Right cardiac atrium (tissue), 5 donors: ENCODE measurements at regions not wholly inside any gene's neighbourhood (a gene's known extent, or its start where the extent isn't known, plus 50 kb on each side); places are given as distances from the start of the nearest gene placed in this dataset.

Source experiments
- ATAC-seq, 2 donors: fragments of 200-7000 bp; cut with Tn5 transposase; one replicate each; pipeline versions ENCODE4 v1.8.0 to v1.9.1; 2020; ENCODE audit warnings: moderate library complexity in 2 of 2, mild to moderate bottlenecking in 1 of 2
- DNase-seq, 3 donors: peaks; one replicate each; pipeline ENCODE4 v3.0.0-alpha.2; 2020
- H3K27ac ChIP-seq: one replicate; pipeline ENCODE4 v1.5.1; 2013; ENCODE audit warnings: mild to moderate bottlenecking, low read length, control low read depth, moderate library complexity
- H3K27me3 ChIP-seq: one replicate; pipeline ENCODE4 v1.6.1; 2013; ENCODE audit not compliant: control insufficient read depth, insufficient read depth
- H3K4me1 ChIP-seq: one replicate; pipeline ENCODE4 v1.6.1; 2013; ENCODE audit warnings: low read length; ENCODE audit not compliant: control insufficient read depth, insufficient read depth
- H3K4me3 ChIP-seq: one replicate; pipeline ENCODE4 v1.5.1; 2013; ENCODE audit warnings: low read length, control low read depth
- H3K9me3 ChIP-seq: one replicate; pipeline ENCODE4 v1.6.1; 2013; ENCODE audit warnings: low read length; ENCODE audit not compliant: control insufficient read depth
- WGBS: extraction: QIAGEN DNeasy Blood & Tissue Kit; methylation state at CpG from one replicate; pipeline ENCODE4 v1.1.7; 2013; 5-methylcytosine and 5-hydroxymethylcytosine counted together
- intact Hi-C, 4 donors: fragments of 100-400 bp; cut with DNase I; formaldehyde crosslinking; loops; one replicate each; pipeline versions ENCODE4 v1.11.0 to v1.14.0; 2022 to 2023
- donor health status: healthy with polysubstance abuse.
- donor health status: DM: no; HTN: yes; CAD: no.
- donor health status: DM: no; HTN: no; CAD: no.
- donor health status: DM: no; HTN: yes; CAD: no; lungs with severe emphysema.
- donor health status: DM: yes; HTN: yes; CAD: no.

DNA sequence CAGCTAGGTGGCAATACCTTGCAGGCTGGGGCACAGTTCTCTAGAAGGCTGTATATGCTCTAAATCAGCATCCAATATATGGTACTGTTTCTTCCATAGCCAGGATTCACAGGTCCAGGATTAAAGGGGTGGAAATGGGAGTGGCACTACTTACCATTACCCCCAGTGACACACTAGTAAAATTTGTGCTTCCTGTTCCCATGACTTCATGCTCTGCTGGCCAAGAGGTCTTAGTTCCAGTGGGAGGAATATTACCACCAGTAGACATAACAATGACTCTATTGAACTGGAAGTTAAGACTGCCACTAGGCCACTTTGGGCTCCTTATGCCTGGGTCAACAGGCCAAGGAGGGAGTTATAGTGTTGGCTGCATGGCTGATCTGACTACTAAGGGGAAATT is 174.3 kb upstream of the TNFAIP3 start:
- DNase-seq: no peak
- H3K4me3 ChIP-seq: no peak overlapping the region
- ATAC-seq: no peak
- H3K9me3 ChIP-seq: no peaks in the 10 kb centered on the region
- intact Hi-C loops: no loop called here
- no peaks in the 10 kb centered on the region for H3K27me3 ChIP-seq
- H3K27ac ChIP-seq: no peak overlapping the region
- H3K4me1 ChIP-seq: peaks cover 10% of the 10 kb centered on the region

DNA sequence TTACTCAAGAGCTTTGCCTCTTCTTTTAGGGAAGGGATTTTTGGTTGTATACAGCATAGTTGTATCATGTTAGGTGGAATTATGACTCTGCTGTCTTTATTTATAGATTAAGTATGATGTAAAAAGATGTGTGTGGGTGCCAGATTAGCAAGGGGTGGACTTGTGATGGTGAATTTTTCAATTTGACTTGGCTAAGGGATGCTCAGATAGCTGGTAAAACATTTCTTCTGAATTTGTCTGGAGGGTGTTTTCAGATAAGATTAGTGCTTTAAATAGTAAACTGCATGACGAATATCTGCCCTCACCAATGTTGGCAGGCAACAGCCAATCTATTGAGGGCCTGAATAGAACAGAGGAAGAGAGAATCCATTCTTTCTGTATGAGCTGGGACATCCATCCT is 173.3 kb upstream of the TNFAIP3 start:
- Histone ChIP-seq H3K27me3 (no peaks in the 10 kb centered on the region), H3K4me1 (peaks cover 12% of the 10 kb centered on the region), H3K9me3 (no peaks in the 10 kb centered on the region), H3K4me3 (no peak overlapping the region), H3K27ac (no peak overlapping the region)
- WGBS: 47% methylated on average over 1 of the region's 1 CpG
- intact Hi-C loops: no loop called here
- DNase-seq (no peak), ATAC-seq (peak; percentile 47 to 60)

DNA sequence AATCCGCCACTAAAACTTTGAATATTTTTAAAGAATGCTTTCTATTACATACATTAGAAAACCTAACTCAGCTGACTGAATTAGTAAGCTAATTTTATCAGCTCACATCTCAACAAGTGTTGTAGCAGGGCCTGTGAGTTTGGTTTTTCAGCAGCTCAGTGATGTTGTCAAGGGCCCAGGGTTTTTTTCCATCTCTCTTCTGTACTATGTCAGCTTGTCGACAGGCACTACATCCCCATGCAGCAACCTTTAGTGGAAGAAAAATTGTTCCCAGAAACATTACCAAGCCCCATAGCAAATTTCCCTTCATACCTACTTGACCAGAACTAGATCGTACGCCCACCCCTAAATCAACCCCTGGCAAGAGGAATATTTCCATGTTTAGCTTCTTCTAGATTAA is 170.3 kb upstream of the TNFAIP3 start:
- H3K4me3 ChIP-seq: no peak overlapping the region
- DNase-seq: no peak
- no peak for ATAC-seq
- 72% methylated on average over 4 of the region's 4 CpGs for WGBS
- intact Hi-C loops: no loop called here
- H3K27ac ChIP-seq: no peak overlapping the region
- no peaks in the 10 kb centered on the region for H3K27me3 ChIP-seq
- H3K4me1 ChIP-seq: peaks cover 12% of the 10 kb centered on the region
- no peaks in the 10 kb centered on the region for H3K9me3 ChIP-seq

DNA sequence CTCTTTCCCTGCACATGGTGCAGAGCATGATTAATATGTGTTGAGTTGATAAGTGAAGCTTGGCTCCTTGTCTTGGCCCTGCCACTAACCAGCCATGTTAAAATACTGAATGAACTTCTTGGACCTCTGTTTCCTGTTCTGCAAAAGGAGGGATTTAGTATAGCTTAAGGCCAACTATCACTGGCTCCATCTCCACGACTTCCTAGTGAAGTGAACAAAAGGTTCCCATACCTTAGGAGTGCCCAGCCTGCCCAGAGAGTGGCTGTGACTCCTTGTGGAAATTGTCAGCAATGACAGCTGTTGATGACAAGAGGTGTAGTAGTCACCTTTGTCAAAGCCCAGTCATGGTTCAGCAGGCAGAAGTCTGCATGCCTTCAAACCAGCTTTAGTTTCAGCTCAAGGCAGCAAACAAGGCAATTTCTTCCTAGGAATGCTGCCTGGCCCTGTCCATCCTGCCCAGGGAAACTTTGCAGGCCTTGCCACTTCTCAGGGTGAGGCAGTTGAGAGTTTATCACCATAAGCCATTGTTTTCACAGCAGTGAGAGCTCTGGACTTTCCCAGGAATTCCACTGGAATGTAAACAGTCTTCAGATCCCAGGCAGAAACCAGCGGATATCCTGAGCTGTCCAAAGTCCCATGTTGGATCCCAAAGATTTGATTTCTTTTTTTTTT is 169.7 kb upstream of the TNFAIP3 start:
- H3K27ac ChIP-seq: peak overlapping the region; percentile 77
- H3K9me3 ChIP-seq: no peaks in the 10 kb centered on the region
- peaks cover 12% of the 10 kb centered on the region for H3K4me1 ChIP-seq
- WGBS: 19% methylated on average over 2 of the region's 2 CpGs
- no peaks in the 10 kb centered on the region for H3K27me3 ChIP-seq
- intact Hi-C loops: no loop called here
- DNase-seq: no peak
- no peak overlapping the region for H3K4me3 ChIP-seq
- peak; percentile 55 to 78 for ATAC-seq

DNA sequence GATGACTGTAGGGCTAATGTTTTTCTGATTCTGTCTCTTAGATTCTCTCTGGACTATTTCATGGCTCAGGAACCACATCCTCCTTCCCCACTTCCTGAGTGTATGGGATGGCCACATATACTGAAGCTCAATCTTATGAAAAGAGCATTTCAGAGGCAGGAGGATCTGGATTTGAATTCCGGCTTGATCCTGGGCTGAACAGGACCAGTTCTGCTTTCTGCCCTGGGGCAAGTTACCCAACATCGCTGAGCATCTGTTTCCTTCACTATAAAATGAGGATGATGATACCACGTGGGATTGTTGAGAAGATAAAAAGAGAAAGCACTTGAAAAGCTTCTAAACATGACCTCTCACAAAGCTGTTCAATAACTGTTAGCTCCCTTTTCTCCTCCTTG is 168.4 kb upstream of the TNFAIP3 start:
- H3K9me3 ChIP-seq: no peaks in the 10 kb centered on the region
- H3K27me3 ChIP-seq: no peaks in the 10 kb centered on the region
- intact Hi-C loops: no loop called here
- ATAC-seq (peak; percentile 11 to 15), DNase-seq (peak in 2 of 3 donors; percentile 51 to 58)
- no peak overlapping the region for H3K4me3 ChIP-seq
- no peak overlapping the region for H3K27ac ChIP-seq
- 69% methylated on average over 3 of the region's 3 CpGs for WGBS
- H3K4me1 ChIP-seq: peaks cover 9% of the 10 kb centered on the region

DNA sequence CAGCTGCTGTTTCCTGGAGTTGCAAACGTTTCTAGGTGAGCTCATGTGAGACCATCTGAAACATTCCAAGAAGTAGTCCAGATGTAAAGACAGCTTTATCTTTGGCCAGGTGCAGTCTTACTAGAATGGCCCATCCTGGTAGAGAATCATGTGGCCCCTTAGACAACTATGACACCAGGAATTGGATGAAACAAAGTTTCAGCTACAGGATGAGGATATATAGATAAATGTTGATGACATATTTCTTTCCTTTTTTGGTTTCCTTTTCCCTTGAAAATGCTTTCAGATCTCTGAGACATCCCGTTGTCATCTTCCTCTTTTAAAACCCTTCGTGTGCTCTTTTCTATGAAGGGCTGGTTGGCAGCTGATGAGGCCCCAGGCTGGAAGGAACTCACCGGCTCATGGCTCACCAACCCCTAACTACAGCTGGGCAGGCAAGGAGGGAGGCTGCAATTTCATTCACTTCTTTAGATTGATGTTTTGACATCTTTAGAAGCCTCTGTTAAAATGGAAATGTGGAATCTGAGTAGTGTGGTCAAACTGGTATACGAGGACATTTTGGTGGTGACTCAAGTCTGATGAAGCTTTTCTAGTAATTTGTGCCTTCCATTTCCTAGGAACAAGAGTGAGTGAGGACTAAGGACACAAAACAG is 167.9 kb upstream of the TNFAIP3 start:
- Histone ChIP-seq H3K4me3 (no peak overlapping the region), H3K4me1 (peaks cover 9% of the 10 kb centered on the region), H3K27ac (no peak overlapping the region), H3K9me3 (no peaks in the 10 kb centered on the region), H3K27me3 (no peaks in the 10 kb centered on the region)
- intact Hi-C loops: no loop called here
- peak in 1 of 3 donors; percentile 55 for DNase-seq
- no peak for ATAC-seq
- 52% methylated on average over 5 of the region's 5 CpGs for WGBS

DNA sequence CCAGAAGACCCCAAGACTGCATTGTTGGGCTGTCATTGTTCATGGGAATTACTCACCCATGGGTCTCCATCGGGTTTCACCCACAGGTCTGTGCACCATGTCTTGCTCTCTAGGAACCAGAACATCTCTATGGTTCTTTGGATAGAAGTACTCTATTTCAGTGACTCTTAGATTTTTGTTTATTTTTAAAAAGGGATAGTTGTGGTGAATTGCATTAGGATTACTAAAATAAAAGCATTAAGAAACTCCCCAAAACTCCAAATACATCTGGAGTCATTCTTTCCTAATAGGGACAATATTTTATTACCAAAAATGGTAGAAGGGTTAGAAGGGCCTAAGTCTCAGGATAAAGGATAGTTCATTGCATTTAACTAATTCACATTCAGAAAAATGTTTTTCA is 166.9 kb upstream of the TNFAIP3 start:
- Histone ChIP-seq H3K9me3 (no peaks in the 10 kb centered on the region), H3K4me3 (no peak overlapping the region), H3K27ac (no peak overlapping the region), H3K27me3 (no peaks in the 10 kb centered on the region), H3K4me1 (peaks cover 9% of the 10 kb centered on the region)
- DNase-seq (no peak), ATAC-seq (no peak)
- intact Hi-C loops: no loop called here
- 84% methylated on average over 1 of the region's 1 CpG for WGBS

DNA sequence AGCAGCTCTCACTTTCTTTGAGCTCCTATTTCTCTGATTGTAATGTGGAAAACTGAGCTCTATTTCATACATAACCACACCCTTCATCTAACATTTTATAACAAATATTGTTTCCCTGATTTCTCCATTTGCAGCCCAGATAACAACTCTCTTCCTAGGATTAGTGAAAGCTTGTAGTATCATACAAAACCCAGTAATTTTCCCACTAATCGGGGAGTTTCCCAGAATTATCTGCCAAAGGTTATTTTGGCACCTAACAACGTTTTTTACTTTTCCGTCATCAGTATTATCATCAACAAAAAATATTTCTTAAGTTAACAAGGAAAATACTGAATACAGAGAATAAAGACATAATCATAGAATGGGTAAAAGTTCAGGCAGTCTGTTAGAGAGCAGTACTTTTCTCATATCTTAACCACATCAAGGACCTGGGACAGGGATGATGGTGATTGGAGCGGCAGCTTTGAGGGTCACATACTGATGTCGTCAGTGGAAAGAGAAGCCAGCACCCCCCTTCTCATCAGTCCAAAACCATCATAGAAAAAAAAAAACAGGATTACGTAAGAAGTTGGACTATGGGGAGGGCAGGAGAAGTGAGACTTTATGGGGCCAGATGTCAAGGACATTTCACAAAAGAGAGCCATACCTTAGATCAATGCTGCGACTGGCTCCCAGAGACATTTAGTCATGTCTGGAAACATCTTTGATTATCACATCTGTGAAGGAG is 166.1 kb upstream of the TNFAIP3 start:
- intact Hi-C loops: no loop called here
- Histone ChIP-seq H3K4me1 (peaks cover 9% of the 10 kb centered on the region), H3K27ac (peak overlapping the region; percentile 30), H3K27me3 (no peaks in the 10 kb centered on the region), H3K4me3 (no peak overlapping the region), H3K9me3 (no peaks in the 10 kb centered on the region)
- 49% methylated on average over 7 of the region's 7 CpGs for WGBS
- DNase-seq (peak in 2 of 3 donors; percentile 55 to 68), ATAC-seq (peak; percentile 57 to 75)

DNA sequence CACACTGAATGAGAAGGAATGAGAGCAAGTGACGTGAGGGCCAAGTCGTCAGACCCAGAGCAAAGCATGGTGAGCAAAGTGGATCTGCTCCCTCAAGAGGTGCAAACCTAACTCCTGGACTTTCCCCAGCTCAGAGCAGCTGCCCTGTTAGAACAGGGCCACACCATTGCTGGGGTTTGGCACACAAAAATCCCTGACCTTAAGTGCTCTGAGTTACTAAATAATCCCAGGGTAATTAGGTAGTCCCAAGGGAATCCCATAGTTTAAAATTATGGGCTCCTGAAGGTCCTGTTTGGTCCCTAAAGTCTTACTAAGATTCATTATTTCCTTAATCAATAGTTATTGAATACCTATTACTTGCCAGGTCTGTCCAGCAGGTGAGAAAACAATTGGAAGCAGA is 165.1 kb upstream of the TNFAIP3 start:
- H3K27me3 ChIP-seq: no peaks in the 10 kb centered on the region
- peak overlapping the region; percentile 55 for H3K27ac ChIP-seq
- WGBS: 89% methylated on average over 2 of the region's 2 CpGs
- H3K4me3 ChIP-seq: no peak overlapping the region
- peaks cover 9% of the 10 kb centered on the region for H3K4me1 ChIP-seq
- intact Hi-C loops: no loop called here
- no peaks in the 10 kb centered on the region for H3K9me3 ChIP-seq
- ATAC-seq (no peak), DNase-seq (no peak)

DNA sequence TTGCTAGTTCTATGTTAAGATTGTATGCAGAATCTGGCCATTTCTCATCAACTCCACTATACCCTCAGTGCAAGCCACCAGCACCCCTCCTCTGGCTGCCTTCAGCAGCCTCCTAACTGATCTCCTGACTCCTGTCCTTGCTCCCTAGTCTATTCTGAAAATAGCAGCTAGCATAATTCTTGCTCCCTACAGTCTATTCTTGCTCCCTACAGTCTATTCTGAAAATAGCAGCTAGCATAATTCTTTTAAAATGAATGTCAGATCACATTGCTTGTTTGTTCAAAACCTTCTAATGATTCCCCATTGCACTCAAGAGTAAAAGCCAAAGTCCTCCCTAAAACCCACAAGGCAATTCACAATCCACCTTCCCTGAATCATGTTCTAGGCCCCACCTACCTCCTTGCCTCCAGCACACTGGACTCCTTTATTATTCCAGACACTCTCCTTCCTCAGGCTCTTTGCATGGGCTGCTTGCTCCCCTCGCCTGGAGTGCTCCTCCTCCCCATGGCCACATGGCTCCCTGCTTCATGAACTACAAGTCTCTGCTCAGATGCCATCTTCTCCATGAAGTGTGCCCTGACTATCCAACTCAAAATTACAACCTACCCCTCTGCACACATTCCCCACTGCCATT is 164.2 kb upstream of the TNFAIP3 start:
- no peak for DNase-seq
- H3K9me3 ChIP-seq: no peaks in the 10 kb centered on the region
- peak overlapping the region; percentile 62 for H3K27ac ChIP-seq
- no peaks in the 10 kb centered on the region for H3K27me3 ChIP-seq
- H3K4me1 ChIP-seq: peaks cover 2% of the 10 kb centered on the region
- WGBS: 90% methylated on average over 1 of the region's 1 CpG
- intact Hi-C loops: no loop called here
- no peak overlapping the region for H3K4me3 ChIP-seq
- ATAC-seq: no peak

DNA sequence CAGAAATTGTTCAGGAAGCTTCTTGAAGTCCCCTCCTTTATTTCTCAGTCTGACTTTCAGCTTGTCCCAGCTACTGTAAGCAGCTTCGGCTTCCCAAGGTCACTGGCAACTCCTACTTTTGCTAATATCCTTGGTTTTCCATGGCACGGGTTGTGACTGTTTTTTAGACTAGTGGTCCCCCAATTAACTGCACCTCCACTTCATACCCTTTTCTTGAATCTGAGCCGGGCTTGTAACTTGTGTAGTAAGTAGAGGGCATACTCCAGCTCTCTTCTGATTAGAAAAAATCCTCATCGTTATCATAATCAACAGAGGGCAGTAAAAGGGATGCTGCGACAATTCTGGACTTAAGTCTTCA is 162.3 kb upstream of the TNFAIP3 start:
- H3K9me3 ChIP-seq: no peaks in the 10 kb centered on the region
- H3K4me1 ChIP-seq: no peaks in the 10 kb centered on the region
- WGBS: 34% methylated on average over 5 of the region's 5 CpGs
- no peak for ATAC-seq
- DNase-seq: no peak
- peak overlapping the region; percentile 45 for H3K27ac ChIP-seq
- H3K4me3 ChIP-seq: no peak overlapping the region
- intact Hi-C loops: loop anchor here in 3 of 4 donors (2.0 to 5.0 kb wide), 4 partner anchors 163 to 243 kb away; partner anchors contain the start of gene TNFAIP3 (in 2 of the 3)
- H3K27me3 ChIP-seq: no peaks in the 10 kb centered on the region
